SK-N-SH (cell line): ENCODE measurements at regions not wholly inside any gene's neighbourhood (a gene's known extent, or its start where the extent isn't known, plus 50 kb on each side); places are given as distances from the start of the nearest gene placed in this dataset.

Experiments
- CTCF ChIA-PET: fragments of 300-600, 350-600 bp; formaldehyde crosslinking; extraction: SDS; loops from one replicate; lab custom pipeline; 2021; lab: Yijun Ruan, JAX
- POLR2A ChIA-PET: fragments of 350-600 bp; sonication (Branson Sonifier 250); formaldehyde crosslinking; extraction: SDS; loops from one replicate; lab custom pipeline; 2020; ENCODE audit warnings: antibody characterized with exemption, inconsistent platforms; lab: Yijun Ruan, JAX
- DNase-seq: peaks from one replicate; pipeline ENCODE4 v3.0.0; 2012
- H2AFZ ChIP-seq: fragments of 200-600 bp; sonication (generic); 2 replicates; pipeline ENCODE4 v1.8.1; 2016; ENCODE audit warnings: antibody characterized with exemption, mild to moderate bottlenecking, low read depth
- H3F3A ChIP-seq: fragments of 200-600 bp; sonication (generic); replicated peaks from 2 replicates; pipeline ENCODE3; 2016; ENCODE audit warnings: antibody characterized with exemption, mild to moderate bottlenecking; ENCODE audit not compliant: insufficient read depth
- H3K27ac ChIP-seq, 2 experiments: fragments of 200-500 bp in 1 of 2; fragments of 200-600 bp in 1 of 2; sonication (Bioruptor generic) in 1 of 2; sonication (generic), shearing (Covaris generic) in 1 of 2; 2 replicates each; pipeline versions ENCODE4 v1.5.1 to v1.6.1; 2014 to 2016; ENCODE audit warnings: low read depth in 2 of 2, inconsistent platforms in 1 of 2, low read length in 1 of 2, mild to moderate bottlenecking in 1 of 2, mixed read lengths in 1 of 2
- H3K27me3 ChIP-seq: fragments of 200-600 bp; sonication (generic), shearing (Covaris generic); 2 replicates; pipeline ENCODE4 v1.6.1; 2016; ENCODE audit warnings: mixed run types; ENCODE audit not compliant: insufficient read depth
- H3K36me3 ChIP-seq, 2 experiments: fragments of 200-500 bp in 1 of 2; fragments of 200-600 bp in 1 of 2; sonication (Bioruptor generic) in 1 of 2; sonication (generic) in 1 of 2; replicated peaks in 1 of 2; 2 replicates each; pipeline versions ENCODE3 to v1.5.1; 2014 to 2016; ENCODE audit warnings: low read length in 1 of 2, mild to moderate bottlenecking in 1 of 2; ENCODE audit not compliant: insufficient read depth in 2 of 2, control insufficient read depth in 1 of 2
- H3K4me1 ChIP-seq, 2 experiments: fragments of 200-500 bp in 1 of 2; fragments of 200-600 bp in 1 of 2; sonication (Bioruptor generic) in 1 of 2; sonication (generic), shearing (Covaris generic) in 1 of 2; 2 replicates each; pipeline versions ENCODE4 v1.5.1 to v1.6.1; 2014 to 2016; ENCODE audit warnings: low read depth in 1 of 2, low read length in 1 of 2, mixed run types in 1 of 2; ENCODE audit not compliant: insufficient read depth in 2 of 2, control insufficient read depth in 1 of 2
- H3K4me2 ChIP-seq: fragments of 200-600 bp; sonication (generic), shearing (Covaris generic); 2 replicates; pipeline ENCODE4 v1.6.1; 2017; ENCODE audit warnings: mixed run types
- H3K4me3 ChIP-seq, 2 experiments: fragments of 200-500 bp in 1 of 2; fragments of 200-600 bp in 1 of 2; sonication (Bioruptor generic) in 1 of 2; sonication (generic), shearing (Covaris generic) in 1 of 2; 2 replicates each; pipeline versions ENCODE4 v1.5.1 to v1.8.1; 2014 to 2016; ENCODE audit warnings: low read depth in 2 of 2, inconsistent platforms in 1 of 2, low read length in 1 of 2, mild to moderate bottlenecking in 1 of 2, mixed read lengths in 1 of 2, moderate library complexity in 1 of 2
- H3K79me2 ChIP-seq: fragments of 200-600 bp; sonication (generic); 2 replicates; pipeline ENCODE4 v1.8.1; 2017; ENCODE audit warnings: mild to moderate bottlenecking; ENCODE audit not compliant: insufficient read depth
- H3K9ac ChIP-seq: fragments of 200-600 bp; sonication (generic); 2 replicates; pipeline ENCODE4 v1.6.1; 2017; ENCODE audit warnings: mixed run types
- H3K9me2 ChIP-seq: fragments of 200-600 bp; sonication (generic); 2 replicates; pipeline ENCODE4 v1.6.1; 2017; ENCODE audit warnings: mixed run types
- H3K9me3 ChIP-seq: fragments of 200-600 bp; sonication (generic); 2 replicates; pipeline ENCODE4 v1.6.1; 2017; ENCODE audit warnings: mixed run types, mild to moderate bottlenecking, moderate library complexity
- H4K20me1 ChIP-seq: fragments of 200-600 bp; sonication (generic); 2 replicates; pipeline ENCODE4 v1.6.1; 2017; ENCODE audit warnings: mild to moderate bottlenecking, mixed run types; ENCODE audit not compliant: insufficient read depth
- CHD2 ChIP-seq: fragments of 150-350 bp; IDR thresholded peaks from 2 replicates; pipeline ENCODE4 v1.6.1; 2018; ENCODE audit warnings: low read length; ENCODE audit not compliant: partially characterized antibody
- EZH2phosphoT487 ChIP-seq: fragments of 200-600 bp; sonication (generic); IDR thresholded peaks from 2 replicates; pipeline ENCODE4 v1.6.1; 2017; ENCODE audit warnings: low read depth, mixed run types, mild to moderate bottlenecking, antibody characterized with exemption, moderate library complexity, borderline replicate concordance
- FOXJ3 ChIP-seq: sonication (generic); formaldehyde crosslinking; IDR thresholded peaks from 2 replicates; pipeline ENCODE4 v1.5.1; 2020; ENCODE audit warnings: mild to moderate bottlenecking, missing genetic modification reagents
- FOXM1 ChIP-seq: IDR thresholded peaks from 2 replicates; pipeline ENCODE4 v1.4.0; 2012; ENCODE audit warnings: low read depth, mild to moderate bottlenecking
- GATA2 ChIP-seq: sonication (generic); formaldehyde crosslinking; IDR thresholded peaks from 2 replicates; pipeline ENCODE4 v1.5.0; 2020; ENCODE audit warnings: mild to moderate bottlenecking, missing genetic modification reagents
- POLR2AphosphoS5 ChIP-seq: IDR thresholded peaks from 2 replicates; pipeline ENCODE4 v1.6.1; 2012; ENCODE audit warnings: low read depth, low read length
- YY1 ChIP-seq: IDR thresholded peaks from 2 replicates; pipeline ENCODE4 v1.4.0; 2012; ENCODE audit warnings: low read depth, mild to moderate bottlenecking
- WGBS: methylation state at CpG from one replicate; pipeline ENCODE4 v1.1.6; 2017; ENCODE audit warnings: low lambda C conversion rate; 5-methylcytosine and 5-hydroxymethylcytosine counted together
- TF ChIP-seq, protein P1 (sequence below): IDR thresholded peaks from 2 replicates; pipeline ENCODE4; 2012
- TF ChIP-seq, protein P2 (sequence below): IDR thresholded peaks from 2 replicates; pipeline ENCODE4 v1.4.0; 2012; ENCODE audit warnings: low read depth
- TF ChIP-seq, protein P3 (sequence below): IDR thresholded peaks from 2 replicates; pipeline ENCODE4 v1.6.1; 2012; ENCODE audit warnings: mild to moderate bottlenecking, low read depth, low read length, moderate library complexity
- TF ChIP-seq, protein P4 (sequence below): fragments of 200-600 bp; sonication (generic); IDR thresholded peaks from 2 replicates; pipeline ENCODE4 v1.6.1; 2017; ENCODE audit warnings: antibody characterized with exemption, mild to moderate bottlenecking, moderate library complexity

DNA sequence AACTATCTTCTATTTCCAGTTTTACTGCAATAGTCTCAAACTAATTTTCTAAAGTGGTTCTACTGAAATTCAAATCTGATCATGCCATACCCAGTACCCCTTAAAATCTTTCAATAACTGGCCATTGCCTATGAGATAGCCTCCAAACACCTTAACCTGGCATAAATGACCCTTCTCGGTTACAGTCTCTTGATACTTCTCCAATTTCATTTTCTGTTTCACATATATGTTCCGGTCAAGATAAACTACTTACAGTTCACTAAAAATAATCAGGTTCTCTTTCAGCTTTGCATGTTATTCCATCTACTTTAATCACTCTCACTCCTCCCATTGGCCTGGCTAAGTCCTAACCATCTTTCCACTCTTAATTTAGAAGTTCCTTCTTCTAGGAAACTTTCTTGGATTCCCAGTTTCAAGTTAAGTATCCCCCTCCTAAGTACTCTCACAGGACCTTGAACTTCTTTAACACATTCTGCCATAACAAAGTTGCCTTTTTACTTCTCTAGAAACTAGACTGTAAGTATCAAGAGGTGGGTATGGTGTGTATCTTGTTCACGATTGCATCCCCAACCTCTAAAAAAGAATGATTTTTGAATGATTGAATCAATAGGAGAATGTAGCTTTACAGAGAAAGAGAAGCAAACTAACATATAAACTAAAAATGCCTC lies 110.2 kb upstream of the RBBP8 start:
- H3K36me3 ChIP-seq, result no peaks in the 10 kb centered on the region
- H3K9me3 ChIP-seq, result no peaks in the 10 kb centered on the region
- H3F3A ChIP-seq, result peaks cover 5% of the 10 kb centered on the region
- H3K27me3 ChIP-seq, result no peaks in the 10 kb centered on the region
- H3K79me2 ChIP-seq, result no peaks in the 10 kb centered on the region
- no peak overlapping the region for H3K9ac ChIP-seq
- 74% methylated on average over 3 of the region's 3 CpGs for WGBS
- no peak for DNase-seq
- H3K4me2 ChIP-seq, result no peak overlapping the region
- POLR2A ChIA-PET, result no interaction called here
- H3K27ac ChIP-seq, result no peak overlapping the region
- CTCF ChIA-PET, result interaction anchor here (0.8 to 2.1 kb wide), 3 partner anchors 9 to 175 kb away, joined by 3 to 10 read pairs (median 3); no protein-coding TSS in a partner anchor
- no peaks in the 10 kb centered on the region for H3K9me2 ChIP-seq
- TF ChIP-seq YY1 (no peak), CHD2 (no peak), GATA2 (no peak), FOXJ3 (CRISPR knock-in tag) (no peak), FOXM1 (no peak)
- TF ChIP-seq, protein P1, sequence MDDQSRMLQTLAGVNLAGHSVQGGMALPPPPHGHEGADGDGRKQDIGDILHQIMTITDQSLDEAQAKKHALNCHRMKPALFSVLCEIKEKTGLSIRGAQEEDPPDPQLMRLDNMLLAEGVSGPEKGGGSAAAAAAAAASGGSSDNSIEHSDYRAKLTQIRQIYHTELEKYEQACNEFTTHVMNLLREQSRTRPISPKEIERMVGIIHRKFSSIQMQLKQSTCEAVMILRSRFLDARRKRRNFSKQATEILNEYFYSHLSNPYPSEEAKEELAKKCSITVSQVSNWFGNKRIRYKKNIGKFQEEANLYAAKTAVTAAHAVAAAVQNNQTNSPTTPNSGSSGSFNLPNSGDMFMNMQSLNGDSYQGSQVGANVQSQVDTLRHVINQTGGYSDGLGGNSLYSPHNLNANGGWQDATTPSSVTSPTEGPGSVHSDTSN, result no peak
- no peak overlapping the region for H3K4me3 ChIP-seq
- H4K20me1 ChIP-seq, result no peaks in the 10 kb centered on the region
- H2AFZ ChIP-seq, result no peak overlapping the region; the same call in 1 of the 2 replicates
- peaks cover 0 to 7% of the 10 kb centered on the region in 2 experiments; a peak in 1 of 4 replicates for H3K4me1 ChIP-seq

DNA sequence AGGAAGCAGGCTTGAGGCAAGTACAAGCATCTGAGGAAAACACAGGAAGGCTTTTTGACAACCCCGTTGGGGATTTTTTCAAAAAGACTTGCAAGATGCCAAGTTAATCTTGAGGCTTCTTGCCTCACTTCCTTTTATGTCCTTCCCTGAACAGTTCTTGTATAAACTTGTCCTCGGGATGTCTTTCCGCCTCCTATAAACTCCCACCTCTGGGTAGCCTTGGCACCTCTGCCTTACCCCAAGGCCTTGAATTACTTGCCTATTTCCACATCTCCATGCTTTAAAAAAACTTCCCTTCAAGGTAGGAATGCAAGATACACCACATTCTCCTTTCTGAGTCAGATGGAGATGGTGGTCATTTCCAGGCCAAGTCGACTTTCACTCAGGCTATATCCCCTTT lies 106.4 kb upstream of the RBBP8 start:
- POLR2A ChIA-PET, result no interaction called here
- TF ChIP-seq EZH2phosphoT487, result no peak
- TF ChIP-seq POLR2AphosphoS5, result no peak
- TF ChIP-seq, protein P2, sequence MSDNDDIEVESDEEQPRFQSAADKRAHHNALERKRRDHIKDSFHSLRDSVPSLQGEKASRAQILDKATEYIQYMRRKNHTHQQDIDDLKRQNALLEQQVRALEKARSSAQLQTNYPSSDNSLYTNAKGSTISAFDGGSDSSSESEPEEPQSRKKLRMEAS, result no peak
- TF ChIP-seq, protein P3, sequence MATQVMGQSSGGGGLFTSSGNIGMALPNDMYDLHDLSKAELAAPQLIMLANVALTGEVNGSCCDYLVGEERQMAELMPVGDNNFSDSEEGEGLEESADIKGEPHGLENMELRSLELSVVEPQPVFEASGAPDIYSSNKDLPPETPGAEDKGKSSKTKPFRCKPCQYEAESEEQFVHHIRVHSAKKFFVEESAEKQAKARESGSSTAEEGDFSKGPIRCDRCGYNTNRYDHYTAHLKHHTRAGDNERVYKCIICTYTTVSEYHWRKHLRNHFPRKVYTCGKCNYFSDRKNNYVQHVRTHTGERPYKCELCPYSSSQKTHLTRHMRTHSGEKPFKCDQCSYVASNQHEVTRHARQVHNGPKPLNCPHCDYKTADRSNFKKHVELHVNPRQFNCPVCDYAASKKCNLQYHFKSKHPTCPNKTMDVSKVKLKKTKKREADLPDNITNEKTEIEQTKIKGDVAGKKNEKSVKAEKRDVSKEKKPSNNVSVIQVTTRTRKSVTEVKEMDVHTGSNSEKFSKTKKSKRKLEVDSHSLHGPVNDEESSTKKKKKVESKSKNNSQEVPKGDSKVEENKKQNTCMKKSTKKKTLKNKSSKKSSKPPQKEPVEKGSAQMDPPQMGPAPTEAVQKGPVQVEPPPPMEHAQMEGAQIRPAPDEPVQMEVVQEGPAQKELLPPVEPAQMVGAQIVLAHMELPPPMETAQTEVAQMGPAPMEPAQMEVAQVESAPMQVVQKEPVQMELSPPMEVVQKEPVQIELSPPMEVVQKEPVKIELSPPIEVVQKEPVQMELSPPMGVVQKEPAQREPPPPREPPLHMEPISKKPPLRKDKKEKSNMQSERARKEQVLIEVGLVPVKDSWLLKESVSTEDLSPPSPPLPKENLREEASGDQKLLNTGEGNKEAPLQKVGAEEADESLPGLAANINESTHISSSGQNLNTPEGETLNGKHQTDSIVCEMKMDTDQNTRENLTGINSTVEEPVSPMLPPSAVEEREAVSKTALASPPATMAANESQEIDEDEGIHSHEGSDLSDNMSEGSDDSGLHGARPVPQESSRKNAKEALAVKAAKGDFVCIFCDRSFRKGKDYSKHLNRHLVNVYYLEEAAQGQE, result no peak
- TF ChIP-seq, protein P4, sequence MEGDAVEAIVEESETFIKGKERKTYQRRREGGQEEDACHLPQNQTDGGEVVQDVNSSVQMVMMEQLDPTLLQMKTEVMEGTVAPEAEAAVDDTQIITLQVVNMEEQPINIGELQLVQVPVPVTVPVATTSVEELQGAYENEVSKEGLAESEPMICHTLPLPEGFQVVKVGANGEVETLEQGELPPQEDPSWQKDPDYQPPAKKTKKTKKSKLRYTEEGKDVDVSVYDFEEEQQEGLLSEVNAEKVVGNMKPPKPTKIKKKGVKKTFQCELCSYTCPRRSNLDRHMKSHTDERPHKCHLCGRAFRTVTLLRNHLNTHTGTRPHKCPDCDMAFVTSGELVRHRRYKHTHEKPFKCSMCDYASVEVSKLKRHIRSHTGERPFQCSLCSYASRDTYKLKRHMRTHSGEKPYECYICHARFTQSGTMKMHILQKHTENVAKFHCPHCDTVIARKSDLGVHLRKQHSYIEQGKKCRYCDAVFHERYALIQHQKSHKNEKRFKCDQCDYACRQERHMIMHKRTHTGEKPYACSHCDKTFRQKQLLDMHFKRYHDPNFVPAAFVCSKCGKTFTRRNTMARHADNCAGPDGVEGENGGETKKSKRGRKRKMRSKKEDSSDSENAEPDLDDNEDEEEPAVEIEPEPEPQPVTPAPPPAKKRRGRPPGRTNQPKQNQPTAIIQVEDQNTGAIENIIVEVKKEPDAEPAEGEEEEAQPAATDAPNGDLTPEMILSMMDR, result no peak
- H3K36me3 ChIP-seq, result no peaks in the 10 kb centered on the region
- H3K27ac ChIP-seq, result no peak overlapping the region
- no peaks in the 10 kb centered on the region for H3K79me2 ChIP-seq
- no peak overlapping the region for H3K9ac ChIP-seq
- H4K20me1 ChIP-seq, result no peaks in the 10 kb centered on the region
- CTCF ChIA-PET, result interaction anchor here (1.7 kb wide), 1 partner anchor 13 kb away, joined by 6 read pairs; no protein-coding TSS in a partner anchor
- no peak overlapping the region for H2AFZ ChIP-seq
- H3F3A ChIP-seq, result peaks cover 8% of the 10 kb centered on the region
- H3K9me3 ChIP-seq, result no peaks in the 10 kb centered on the region
- WGBS, result 52% methylated on average over 4 of the region's 4 CpGs
- H3K4me3 ChIP-seq, result no peak overlapping the region
- DNase-seq, result no peak
- no peaks in the 10 kb centered on the region for H3K9me2 ChIP-seq
- no peak overlapping the region for H3K4me2 ChIP-seq
- H3K27me3 ChIP-seq, result no peaks in the 10 kb centered on the region
- peaks cover 0 to 2% of the 10 kb centered on the region in 2 experiments; a peak in 1 of 4 replicates for H3K4me1 ChIP-seq
